Tibial artery (tissue), 4 donors: ENCODE measurements at regions not wholly inside any gene's neighbourhood (a gene's known extent, or its start where the extent isn't known, plus 50 kb on each side); places are given as distances from the start of the nearest gene placed in this dataset.

Experiments used
- DNase-seq, 2 donors: peaks; one replicate each; pipeline ENCODE4 v3.0.0-alpha.2; 2019
- H3K27ac ChIP-seq, 2 donors: fragments of 200-600 bp; sonication (generic) in 1 of 2; 1 replicate in 1 of 2; 2 replicates in 1 of 2; pipeline ENCODE4 v1.5.1; 2018 to 2019; ENCODE audit warnings: mild to moderate bottlenecking in 1 of 2
- H3K27me3 ChIP-seq, 2 donors: fragments of 200-600 bp; sonication (generic) in 1 of 2; one replicate each; pipeline versions ENCODE4 v1.5.1 to v1.6.0; 2016 to 2019
- H3K36me3 ChIP-seq, 3 donors: fragments of 200-600 bp; sonication (generic) in 2 of 3; one replicate each; pipeline ENCODE4 v1.5.1; 2016 to 2019; ENCODE audit warnings: mild to moderate bottlenecking in 2 of 3
- H3K4me1 ChIP-seq, 4 donors: fragments of 200-600 bp; sonication (generic) in 2 of 4; 1 replicate in 3 of 4; 2 replicates in 1 of 4; pipeline ENCODE4 v1.5.1; 2016 to 2019
- H3K4me3 ChIP-seq, 2 donors: fragments of 200-600 bp; sonication (generic) in 1 of 2; 1 replicate in 1 of 2; 2 replicates in 1 of 2; pipeline ENCODE4 v1.5.1; 2018 to 2019; ENCODE audit warnings: mild to moderate bottlenecking in 2 of 2
- H3K9me3 ChIP-seq, 3 donors: fragments of 200-600 bp; sonication (generic) in 1 of 3; one replicate each; pipeline ENCODE4 v1.5.1; 2016 to 2019
- intact Hi-C: fragments of 100-400 bp; cut with DNase I; formaldehyde crosslinking; loops from one replicate; pipeline ENCODE4 v1.15.0; 2023; ENCODE audit warnings: low total_unique reads
- TF ChIP-seq, protein P1 (sequence below), 2 experiments: fragments of 200-600 bp in 1 of 2; fragments of 450-650 bp in 1 of 2; IDR thresholded peaks; one replicate each; pipeline ENCODE4 v1.5.1; 2017 to 2019; ENCODE audit warnings: antibody characterized with exemption in 2 of 2, mild to moderate bottlenecking in 1 of 2, moderate library complexity in 1 of 2

DNA sequence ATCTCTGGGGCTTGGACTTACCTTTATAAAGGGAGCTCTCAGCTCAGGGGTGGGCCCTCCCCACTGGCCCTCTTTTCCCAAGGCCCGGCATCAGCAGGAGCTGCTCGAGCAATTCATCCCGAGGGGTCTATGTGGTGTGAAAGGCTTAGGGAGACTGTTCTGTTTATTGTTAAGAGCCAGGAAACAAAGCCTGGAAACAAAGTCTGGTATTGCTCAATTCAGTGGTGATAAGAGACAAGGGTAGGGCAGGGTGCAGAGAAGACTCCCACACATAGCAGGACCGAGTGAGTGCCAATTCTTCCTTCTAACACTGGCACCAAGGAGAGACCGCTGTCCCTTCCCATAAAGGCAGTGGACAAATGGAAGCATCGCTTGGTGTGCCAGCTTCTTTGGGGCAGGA, 750.7 kb downstream of the KCNJ18 start:
- Histone ChIP-seq H3K4me3 (no peak overlapping the region), H3K36me3 (no peaks in the 10 kb centered on the region), H3K9me3 (no peaks in the 10 kb centered on the region), H3K27me3 (no peaks in the 10 kb centered on the region), H3K4me1 (no peaks in the 10 kb centered on the region), H3K27ac (no peak overlapping the region)
- DNase-seq = no peak
- TF ChIP-seq, protein P1, sequence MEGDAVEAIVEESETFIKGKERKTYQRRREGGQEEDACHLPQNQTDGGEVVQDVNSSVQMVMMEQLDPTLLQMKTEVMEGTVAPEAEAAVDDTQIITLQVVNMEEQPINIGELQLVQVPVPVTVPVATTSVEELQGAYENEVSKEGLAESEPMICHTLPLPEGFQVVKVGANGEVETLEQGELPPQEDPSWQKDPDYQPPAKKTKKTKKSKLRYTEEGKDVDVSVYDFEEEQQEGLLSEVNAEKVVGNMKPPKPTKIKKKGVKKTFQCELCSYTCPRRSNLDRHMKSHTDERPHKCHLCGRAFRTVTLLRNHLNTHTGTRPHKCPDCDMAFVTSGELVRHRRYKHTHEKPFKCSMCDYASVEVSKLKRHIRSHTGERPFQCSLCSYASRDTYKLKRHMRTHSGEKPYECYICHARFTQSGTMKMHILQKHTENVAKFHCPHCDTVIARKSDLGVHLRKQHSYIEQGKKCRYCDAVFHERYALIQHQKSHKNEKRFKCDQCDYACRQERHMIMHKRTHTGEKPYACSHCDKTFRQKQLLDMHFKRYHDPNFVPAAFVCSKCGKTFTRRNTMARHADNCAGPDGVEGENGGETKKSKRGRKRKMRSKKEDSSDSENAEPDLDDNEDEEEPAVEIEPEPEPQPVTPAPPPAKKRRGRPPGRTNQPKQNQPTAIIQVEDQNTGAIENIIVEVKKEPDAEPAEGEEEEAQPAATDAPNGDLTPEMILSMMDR (IDR thresholded peaks at IDR 0.05) = no peak
- intact Hi-C loops = no loop called here

DNA sequence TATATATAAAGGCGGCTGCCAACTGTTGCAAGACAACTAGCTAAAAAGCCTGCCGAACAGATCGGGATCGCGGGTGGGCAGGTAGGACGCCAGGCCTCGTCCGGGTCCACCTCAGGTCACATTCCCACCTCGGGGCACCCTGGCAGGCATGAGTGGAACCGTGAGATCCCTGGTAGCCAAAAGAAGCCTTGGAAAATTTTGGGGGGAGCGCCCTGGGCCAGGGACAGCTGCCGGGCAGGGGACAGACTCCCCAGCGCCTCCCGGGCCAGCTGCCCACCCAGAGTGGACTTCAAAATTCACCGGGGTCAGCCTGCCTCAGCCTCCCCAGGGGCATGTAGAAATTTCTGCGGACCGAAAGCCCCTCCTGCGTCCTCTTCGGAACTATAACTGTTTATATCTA, 760.9 kb downstream of the KCNJ18 start:
- no peak for DNase-seq
- intact Hi-C loops = no loop called here
- Histone ChIP-seq H3K4me1 (no peaks in the 10 kb centered on the region), H3K27me3 (no peaks in the 10 kb centered on the region), H3K9me3 (peaks cover 0 to 10% (median 8%) of the 10 kb centered on the region in 3 donors), H3K27ac (no peak overlapping the region), H3K36me3 (no peaks in the 10 kb centered on the region), H3K4me3 (no peak overlapping the region)
- TF ChIP-seq, protein P1 (IDR thresholded peaks at IDR 0.05) = no peak

DNA sequence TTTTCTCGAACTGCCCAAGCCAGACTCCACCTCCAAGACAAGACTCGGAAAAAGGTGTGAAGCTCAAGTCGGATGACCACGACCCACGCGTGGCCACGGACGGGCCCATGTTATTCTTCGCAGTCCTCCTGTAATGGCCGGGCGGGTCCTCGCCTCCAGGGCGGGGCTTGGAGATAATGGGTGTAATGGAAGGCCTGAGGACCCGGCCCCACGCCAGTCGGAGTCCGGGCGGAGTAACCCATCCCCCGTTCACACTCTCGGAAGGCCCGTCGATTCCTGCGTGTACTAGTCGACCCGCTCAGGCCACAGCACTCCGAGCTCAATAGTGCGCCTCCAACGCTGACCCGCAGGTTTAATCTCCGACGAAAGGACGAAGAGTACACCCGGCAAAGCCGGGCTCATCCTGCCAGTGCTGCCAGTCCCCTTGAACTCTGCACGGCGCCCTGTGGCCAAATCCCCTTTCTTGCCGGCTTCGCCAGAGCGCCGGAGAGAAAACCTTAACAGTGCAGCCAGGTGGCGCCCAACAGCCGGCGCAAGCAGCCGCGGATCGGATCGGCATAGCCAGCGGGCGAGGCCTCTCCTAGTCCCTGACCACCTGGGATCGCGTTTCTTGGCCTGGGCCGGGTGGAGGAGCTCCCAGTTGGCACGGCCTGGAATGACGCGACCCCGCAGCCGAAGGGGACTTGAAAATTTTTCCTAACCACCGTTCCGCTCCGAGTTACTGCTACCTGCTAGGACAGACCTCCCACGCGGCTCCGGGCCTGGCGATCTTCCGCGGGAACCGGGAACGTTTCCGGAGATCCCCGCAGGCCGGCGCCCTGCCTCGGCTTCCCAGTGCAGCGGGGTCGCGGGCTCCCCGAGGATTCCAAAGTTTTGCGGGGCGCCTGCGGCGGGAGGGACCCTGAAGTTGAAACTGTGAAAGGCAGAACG, 762.0 kb downstream of the KCNJ18 start:
- no peak overlapping the region for H3K4me3 ChIP-seq
- H3K9me3 ChIP-seq = peaks cover 0 to 18% (median 8%) of the 10 kb centered on the region in 3 donors
- H3K27ac ChIP-seq = no peak overlapping the region
- H3K36me3 ChIP-seq = no peaks in the 10 kb centered on the region
- TF ChIP-seq, protein P1 (IDR thresholded peaks at IDR 0.05) = no peak
- H3K27me3 ChIP-seq = no peaks in the 10 kb centered on the region
- no peaks in the 10 kb centered on the region for H3K4me1 ChIP-seq
- intact Hi-C loops = no loop called here
- no peak for DNase-seq

DNA sequence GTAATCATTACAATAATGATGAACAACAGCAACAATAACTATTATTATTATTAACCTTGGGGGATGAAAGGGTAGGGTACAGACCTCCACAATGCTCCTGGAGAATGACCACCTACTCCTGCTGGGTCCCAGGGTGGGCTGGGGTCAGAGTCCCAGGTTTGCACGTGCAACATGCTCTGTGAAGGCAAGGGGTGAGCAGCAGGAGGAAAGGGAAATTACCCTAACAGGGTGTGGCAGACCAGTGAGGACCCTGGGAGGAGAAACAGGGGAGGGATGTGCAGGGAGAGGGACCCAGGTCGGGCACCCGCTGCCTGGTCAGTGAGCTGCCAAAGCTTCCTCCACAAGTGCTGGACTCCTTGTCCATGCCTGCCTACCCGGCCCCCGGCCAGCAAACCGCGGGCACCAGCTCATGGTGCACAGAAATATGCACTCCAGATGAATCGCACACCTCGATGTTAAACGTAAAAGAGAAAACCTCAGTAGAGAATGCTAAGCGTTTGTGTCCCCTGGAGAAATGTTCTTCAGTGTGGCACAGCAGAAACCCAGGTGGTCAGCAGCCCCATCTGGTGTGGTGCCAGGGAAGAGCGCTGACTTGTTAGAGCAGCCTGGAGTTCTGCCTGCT, 767.1 kb downstream of the KCNJ18 start:
- Histone ChIP-seq H3K36me3 (no peaks in the 10 kb centered on the region), H3K4me1 (no peaks in the 10 kb centered on the region), H3K27me3 (no peaks in the 10 kb centered on the region), H3K4me3 (no peak overlapping the region), H3K9me3 (peaks cover 0 to 17% (median 3%) of the 10 kb centered on the region in 3 donors), H3K27ac (no peak overlapping the region)
- no peak for DNase-seq
- TF ChIP-seq, protein P1 (IDR thresholded peaks at IDR 0.05) = no peak
- intact Hi-C loops = no loop called here

DNA sequence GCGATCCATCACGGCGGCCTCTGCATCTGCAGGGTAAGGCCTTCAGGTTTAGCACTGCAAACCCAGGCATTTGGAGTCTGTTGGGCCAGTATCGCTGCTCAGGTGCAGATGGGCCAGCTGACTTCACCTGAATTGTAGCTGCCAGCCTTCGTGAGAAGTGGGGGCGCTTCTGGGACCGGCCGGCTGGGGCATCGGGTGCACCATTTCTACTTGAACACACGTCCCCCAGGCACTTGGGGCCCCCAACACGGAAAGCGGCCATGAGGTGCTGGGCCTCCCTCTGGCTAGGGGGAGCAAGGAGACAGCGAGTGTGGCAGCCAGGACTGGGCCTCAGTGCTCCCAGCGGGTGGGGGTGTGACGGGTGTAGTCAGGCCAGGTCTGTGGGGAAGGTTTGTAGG, 767.6 kb downstream of the KCNJ18 start:
- no peak for DNase-seq
- no peaks in the 10 kb centered on the region for H3K36me3 ChIP-seq
- H3K4me1 ChIP-seq = no peaks in the 10 kb centered on the region
- no peaks in the 10 kb centered on the region for H3K27me3 ChIP-seq
- no peak overlapping the region for H3K27ac ChIP-seq
- no peak overlapping the region for H3K4me3 ChIP-seq
- intact Hi-C loops = no loop called here
- TF ChIP-seq, protein P1 (IDR thresholded peaks at IDR 0.05) = no peak
- peaks cover 0 to 14% (median 0%) of the 10 kb centered on the region in 3 donors for H3K9me3 ChIP-seq
